NCI-H82 (cell line): ENCODE measurements at regions not wholly inside any gene's neighbourhood (a gene's known extent, or its start where the extent isn't known, plus 50 kb on each side); places are given as distances from the start of the nearest gene placed in this dataset.

Experiments used
- DNase-seq: peaks from one replicate; lab custom pipeline; 2025; lab: John Stamatoyannopoulos, UW

DNA sequence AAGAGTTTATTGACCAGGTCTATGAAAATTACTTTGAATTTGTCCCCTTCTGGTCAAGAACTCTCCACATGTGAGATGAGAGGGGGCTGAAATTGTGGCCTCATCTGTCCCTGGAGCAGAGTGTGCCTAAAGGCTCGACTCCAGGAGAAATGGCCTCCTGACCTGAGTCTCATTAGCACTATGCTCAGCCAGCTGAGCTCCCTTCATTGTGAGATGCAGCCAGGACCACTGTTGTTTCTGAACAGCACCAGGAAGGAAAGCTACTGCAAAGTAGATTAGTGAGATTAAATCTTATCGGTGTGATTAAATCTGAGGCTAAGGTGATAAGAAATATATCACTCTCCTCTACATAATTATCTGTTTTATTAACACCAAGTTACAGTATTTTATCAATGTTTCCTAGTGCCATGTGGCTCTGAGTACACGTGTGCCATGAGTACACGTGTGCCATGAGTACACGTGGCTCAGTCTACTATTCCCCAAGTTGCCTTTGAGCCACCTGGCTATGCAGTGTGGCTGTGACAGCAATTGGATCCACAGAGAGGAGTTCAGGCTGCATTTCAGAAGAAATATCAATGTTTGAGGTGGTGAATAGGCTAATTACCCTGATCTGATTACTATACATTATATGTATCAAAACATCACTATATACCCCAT, 126.9 kb downstream of the IPMK start:
- DNase-seq = peak; percentile 75

DNA sequence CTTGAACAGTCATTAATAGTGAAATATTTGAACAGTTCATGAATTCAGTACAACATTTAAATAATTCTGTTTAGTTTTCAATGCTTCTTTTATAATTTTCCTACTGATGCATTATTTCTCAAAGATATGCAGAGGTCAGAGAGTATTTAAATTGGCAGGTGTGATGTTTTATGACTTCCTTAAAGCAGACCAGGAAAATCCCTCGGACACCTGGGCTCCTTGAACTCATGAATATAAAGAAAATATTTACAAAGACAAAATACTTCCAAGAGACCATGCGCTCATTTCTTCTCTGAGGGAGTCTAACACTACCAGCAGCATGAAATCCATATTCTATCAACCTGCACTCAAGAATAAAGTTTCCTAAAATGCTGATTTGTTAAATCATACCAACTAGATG, 127.6 kb downstream of the IPMK start:
- DNase-seq = no peak

DNA sequence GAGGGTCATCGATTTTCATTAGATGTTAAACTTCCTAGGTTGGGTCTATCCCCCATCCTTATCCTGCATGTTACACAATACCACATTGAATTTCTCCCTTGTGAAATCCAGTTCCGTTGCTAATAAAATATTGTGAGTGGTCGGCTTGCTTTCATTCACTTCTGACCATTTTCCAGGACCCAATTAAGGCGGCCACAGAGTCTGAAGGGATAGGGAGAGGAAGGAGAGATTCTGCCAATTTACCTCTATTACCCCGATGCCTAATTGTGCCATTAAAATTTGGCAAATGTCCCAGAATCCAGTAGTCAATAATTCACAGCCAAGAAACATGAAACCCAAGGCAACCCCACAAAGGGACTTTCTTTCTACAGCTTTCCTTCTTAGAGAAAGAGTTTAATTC, 129.9 kb downstream of the IPMK start:
- DNase-seq = no peak

DNA sequence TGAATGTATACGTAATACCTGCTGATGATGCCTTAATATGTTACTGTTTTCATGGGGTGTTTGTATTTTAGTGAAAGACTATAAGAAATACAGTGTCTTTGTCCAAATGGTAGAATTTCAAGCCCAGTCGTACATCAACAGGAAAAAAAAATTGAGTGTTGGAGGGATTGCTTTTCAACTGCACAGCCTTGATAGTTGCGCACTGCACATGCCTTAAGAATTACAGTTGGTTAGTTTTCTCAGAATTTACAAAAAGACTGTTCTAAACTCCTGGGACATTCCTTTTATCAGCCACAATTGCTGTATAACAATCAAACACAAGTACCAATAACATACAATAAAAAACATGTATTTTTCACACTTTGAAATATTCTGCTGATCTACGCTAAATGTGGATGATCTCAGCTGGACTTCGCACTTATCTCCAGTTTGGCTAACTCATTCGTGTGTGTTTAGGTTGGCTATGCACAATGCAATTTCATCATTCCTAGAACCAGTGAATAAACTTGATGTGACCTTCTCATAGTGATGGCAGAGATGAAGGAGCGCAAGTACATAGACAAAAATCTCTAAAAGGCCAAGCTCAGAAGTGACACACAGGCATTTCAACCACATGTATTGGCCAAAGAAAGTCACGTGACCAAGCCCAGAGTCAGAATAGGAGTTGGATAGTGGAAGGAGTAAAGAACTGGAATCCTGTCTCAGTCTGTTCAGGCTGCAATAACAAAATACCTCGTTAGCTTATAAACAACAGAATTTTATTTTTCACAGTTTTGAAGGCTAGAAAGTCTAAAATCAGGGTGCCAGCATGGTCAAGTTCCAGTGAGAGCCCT, 152.3 kb downstream of the IPMK start:
- DNase-seq = no peak

DNA sequence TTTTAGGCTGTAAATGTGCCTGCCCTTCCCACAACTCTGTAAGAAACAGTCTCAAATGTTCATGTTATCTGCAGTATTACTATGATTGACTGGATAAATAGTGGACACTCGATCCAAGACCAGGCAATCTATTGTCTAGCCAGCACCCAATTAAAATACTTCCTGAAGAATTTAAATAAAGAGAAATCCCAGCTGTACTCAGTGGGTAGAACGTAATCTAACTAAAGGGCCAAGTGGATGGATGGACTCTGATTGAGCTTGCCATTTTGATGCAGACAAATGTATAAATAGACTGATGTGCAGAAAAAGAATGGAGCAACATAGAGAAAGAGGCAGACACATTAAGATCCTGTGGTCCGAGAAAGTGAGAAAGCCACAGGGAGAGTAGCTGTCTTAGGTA, 158.0 kb downstream of the IPMK start:
- no peak for DNase-seq

DNA sequence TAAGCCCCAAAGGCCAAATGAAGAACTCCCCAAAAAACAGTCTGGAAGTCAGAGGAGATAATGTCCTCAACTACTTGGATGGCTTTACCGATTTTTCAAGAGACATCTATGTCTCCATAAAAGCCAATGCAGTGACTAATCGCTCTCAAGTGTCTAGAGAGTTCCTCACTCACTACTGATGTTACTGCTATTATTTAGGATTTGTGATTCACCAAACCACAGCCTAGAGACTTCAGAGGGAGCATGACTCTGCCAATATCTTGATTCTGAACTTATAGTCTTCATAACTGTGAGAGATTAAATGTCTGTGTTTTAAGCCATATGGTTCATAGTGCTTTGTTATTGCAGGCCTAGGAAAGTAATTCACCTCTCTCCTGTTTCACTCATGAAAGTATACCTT, 160.2 kb downstream of the IPMK start:
- no peak for DNase-seq

DNA sequence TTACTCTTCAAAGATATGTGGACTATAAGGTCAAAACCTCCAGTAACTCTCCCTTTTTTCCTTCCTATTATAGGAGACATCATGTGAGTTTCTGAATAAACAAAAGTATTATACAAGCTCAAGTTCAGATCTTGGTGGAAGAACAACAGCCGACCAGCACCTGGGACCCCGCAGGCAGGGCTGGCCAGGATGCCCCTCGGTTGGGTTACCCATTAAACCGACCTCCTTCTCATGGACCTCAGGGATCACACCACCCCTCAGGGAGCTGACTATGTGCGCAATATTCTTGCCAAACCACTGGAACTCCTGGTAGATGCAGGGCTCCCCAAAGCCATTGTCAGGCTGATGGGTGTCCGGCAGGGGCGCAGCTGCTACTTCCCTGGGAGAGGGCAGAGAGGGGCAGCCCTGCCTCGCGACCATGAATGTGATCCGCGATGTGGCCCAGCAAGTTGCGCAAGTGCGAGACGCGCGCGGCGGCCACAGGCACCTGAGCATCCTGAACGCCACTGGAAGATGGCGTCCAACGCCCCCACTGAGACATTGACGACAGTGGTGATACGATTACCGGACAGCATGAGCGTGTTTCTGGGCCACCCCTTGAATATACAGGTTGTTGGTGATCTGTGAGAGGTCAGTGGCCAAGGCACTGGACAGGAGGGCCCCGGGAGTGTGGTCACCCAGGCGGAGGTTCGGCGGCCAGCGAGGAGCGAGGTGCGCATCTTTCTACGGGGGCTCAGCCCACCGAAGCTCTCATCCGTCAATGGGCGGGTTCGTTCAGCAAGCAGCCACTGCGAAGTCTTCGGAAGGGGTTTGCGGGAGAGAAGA, 161.3 kb downstream of the IPMK start:
- no peak for DNase-seq

DNA sequence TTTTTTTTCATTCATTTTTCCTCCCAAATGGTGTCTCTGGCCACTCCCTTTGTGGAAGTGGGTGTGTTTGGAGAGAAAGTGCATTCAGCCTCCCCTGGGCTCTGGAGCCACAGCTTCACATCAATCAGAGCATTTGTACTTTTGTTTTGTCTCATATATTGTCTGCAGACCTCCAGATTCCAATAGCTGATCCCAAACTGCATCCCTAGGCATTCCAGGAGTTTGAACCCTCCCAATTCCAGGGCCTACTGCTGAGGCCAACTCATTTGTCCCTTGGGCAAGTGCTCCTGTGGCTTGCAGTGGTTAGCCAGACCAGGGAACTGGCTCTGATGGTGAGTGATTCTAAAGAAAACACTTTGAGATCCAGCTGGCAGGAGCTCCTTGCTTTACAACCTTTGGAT, 163.3 kb downstream of the IPMK start:
- DNase-seq = no peak

DNA sequence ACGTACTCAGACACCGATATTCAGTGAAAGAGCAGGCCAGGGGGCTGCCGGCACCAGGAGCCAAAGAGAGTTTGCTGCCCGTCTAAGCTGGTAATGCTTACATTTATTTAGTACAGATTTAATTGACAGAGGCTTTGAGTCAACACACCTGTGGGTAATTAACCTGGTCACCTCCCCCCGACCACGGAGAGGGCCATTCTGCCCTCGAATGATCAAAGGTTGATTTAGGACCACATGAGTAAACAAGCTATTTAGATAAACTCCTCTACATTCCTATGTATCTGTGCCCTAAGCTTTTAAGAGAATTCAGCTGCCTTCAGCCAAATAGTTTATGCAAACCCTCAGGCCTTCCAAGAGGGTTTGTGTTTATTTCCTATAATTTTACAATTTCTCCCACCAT, 164.8 kb downstream of the IPMK start:
- DNase-seq = no peak

DNA sequence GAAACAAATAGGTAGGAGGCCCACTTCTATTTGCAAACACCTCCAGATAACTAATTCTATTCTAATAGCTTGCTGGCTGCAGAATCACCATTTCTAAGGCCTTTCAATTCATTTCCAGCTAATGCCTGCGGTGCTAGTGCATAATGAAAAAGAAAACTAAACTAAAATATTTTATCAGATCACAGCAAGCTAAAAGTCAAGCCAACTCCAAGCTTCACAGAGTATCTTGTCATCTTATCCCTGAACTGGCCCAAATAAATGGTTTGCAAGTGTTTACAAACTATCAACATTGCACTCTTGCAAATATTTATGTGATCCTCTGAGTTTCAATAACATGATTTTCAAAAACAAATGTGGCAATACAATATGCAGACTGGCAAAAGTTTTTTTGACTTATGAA, 166.0 kb downstream of the IPMK start:
- DNase-seq = no peak

DNA sequence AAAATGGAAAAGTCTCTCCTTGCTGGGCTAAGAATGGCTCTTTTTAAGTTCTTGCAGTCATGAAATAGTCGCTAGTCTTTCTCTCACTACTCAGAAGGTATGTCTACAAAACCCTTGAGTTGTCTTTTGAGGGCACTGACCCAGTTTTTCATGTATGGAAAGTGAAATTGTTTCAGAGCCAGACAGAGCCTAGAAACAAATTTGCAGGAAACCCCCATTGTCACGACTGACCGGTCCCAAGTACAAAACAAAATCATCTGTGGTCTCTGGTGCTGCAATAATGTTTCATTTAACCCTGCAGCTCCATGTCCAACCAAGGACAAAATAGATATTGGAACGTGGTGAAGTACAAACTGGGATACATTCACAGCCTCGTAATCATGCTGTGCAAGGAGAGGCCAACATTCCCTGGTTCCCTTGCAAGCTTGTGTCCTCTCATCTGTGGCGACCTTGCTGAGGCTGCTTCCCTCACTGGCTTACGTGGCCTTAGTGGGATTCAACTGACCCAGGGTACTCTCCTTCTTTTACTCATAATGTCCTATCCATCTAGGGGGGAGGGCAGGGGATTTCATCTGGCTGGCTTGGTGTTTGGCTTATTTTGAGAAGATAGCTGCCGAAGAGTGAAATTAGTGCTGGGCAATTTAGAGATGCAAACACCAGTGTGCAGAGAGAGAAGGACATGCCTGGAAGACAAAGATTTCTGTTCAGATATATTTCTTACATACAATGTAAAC, 172.5 kb downstream of the IPMK start:
- no peak for DNase-seq

DNA sequence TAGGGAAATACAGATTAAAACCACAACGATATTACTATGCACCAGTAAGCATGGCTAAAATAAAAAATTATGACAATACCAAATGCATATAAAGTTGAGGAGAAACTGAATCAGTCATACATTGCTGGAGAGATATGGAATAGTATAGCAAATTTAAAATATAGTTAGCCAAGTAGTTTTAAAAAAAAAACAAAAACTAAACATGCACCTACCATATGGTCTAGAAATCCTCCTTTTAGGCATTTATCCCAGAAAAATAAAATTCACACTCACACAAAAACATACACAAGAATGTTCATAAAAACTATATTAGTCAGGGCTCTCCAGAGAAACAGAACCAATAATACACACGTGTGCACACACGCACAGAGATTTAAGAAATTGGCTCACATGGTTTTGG, 175.8 kb downstream of the IPMK start:
- no peak for DNase-seq

DNA sequence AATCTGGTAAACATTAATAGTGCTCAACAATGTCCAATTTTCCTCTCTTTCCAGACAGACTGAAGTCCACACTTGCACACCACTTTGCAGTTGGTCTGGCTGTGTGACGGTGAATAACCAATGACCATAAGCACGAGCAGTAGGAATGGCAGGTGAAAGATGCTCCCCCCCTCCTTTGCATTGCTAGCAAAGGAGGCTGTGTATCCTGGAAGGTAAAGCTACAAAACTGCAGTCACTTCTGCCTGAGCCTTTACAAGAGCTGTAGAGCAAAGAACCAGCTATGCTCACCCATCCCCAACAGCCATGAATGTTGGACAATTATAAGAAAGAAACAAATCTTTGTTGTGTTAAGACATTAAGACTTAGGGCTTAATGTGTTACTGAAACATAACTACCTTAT, 178.0 kb downstream of the IPMK start:
- DNase-seq = no peak

DNA sequence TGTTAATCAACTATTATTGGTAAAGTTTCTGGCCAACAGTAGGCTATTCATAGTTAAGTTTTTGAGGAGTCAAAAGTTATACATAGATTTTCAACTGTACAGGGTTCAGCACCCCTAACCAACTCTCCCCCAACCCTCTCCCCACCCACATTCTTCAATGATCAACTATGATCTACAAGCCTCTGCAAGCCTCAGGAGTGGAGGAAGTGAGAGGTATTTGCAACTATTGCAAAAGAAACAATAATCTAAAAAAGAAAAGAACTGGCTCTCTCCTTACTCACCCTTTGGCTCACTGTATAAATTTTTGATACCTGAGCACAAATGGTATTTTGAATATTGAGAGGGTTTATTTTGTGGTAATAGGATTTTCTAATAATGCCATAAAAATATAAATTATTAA, 179.8 kb downstream of the IPMK start:
- no peak for DNase-seq

DNA sequence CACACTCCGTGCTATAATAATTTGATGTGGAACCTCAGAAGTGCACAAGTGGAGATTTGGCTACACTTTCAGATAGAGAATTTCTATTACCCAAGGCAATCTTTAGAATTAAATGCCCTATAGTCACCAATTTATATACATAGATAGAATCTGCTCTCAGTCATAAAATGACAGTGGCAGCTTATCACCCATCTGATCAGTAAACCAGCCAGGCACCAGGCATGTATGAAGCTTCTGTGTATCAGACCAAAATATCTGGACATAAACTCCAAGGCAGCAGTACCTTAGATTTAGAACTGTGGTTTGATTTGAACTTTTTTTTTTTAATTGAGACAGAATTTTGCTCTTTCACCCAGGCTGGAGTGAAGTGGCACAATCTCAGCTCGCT, 180.9 kb downstream of the IPMK start:
- no peak for DNase-seq

DNA sequence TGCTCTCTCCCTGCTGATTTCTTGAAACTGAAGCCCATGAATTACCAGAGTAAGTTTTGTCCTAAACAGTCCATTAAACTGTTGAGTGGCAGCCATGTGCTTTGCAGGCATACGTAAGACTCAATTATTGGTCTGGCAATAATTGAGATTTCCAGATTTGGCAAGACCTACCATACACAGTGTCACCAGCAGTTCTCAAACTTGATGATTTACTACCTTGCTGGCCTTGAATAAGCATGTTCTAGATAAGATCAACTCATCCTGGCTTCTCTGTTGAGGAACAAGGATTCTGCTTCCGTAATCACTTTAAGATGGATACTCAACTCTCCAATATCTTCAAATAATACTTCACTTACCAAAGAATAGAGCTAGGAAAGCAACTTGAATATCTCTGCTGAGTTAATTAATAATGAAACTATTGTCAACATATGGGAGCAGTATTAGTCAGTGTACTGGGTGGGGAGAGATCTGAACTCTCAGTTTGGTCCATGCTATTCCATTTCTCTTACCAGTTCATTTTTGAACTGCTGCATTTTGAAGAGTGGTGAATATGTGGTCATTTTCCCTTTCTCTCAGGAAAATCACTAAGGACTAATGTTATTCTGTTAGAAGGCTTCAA, 181.4 kb downstream of the IPMK start:
- DNase-seq = no peak

DNA sequence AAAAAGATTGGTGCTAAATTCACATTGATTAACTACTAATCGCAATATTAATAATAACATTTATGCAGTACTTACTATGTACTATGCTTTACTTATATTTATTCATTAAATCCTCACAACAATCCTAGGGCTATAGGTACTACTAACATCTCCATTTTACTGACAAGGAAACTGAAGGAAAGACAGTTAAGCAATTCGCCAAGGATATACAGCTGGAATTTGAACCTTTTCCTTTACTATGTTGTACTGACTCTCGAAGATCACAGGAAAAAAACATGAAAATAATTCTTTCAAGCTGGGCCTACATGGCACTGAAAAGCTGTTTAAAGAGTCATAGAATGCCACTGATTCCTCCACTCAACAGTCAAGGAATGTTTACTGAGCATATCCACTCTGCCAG, 185.4 kb downstream of the IPMK start:
- DNase-seq = no peak

DNA sequence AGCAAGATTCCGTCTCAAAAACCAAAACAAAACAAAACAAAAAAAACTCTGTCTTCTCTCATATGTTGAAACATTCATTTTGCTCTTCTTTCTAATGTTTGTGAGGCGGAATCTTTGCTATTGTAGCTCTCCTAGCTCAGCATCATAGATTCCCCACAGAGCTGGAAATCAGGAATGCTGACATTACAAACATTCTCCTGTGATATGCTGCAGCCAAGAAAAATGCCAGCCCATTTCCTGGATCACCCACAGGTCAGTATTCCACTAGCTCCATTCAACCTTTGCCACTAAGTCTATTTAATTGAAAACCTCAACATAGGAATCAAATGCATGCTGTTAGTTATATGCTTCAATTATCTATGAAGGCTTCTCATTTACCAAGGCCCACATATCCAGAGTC, 186.3 kb downstream of the IPMK start:
- no peak for DNase-seq

DNA sequence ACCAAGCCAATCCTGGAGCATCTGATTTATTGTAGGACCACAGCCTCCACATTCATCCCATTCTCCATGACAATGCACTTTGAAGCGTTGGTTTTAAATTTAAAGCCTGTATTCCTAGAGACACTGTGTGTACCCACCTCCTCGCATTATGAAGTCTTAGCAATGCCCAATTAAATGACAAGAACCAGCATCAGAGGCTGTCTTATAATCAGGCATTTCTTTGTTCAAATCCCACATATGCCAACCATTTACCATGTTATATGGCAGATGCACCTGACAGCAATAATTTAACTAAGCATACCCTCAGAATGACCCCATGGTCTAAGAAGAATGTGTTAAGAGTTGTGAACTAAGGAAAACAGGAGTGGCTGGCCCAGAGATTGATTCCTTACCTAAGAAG, 188.2 kb downstream of the IPMK start:
- no peak for DNase-seq

DNA sequence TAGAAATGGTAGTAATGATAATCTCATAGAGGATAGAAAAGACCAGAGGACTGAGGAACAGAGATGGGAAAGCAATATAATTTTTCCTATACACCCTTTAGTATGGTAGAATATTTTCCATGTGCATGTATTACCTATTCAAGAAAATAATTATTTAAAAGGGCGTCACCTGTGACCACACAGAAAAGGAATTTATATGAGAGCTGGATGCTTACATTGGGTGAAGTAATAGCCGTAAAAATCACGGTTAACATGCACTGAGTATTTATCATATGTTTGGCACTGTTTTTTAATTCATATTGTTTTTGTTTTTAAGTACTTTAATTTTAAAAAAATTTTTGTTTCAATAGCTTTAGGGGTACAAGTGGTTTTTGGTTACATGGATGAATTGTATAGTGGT, 195.1 kb downstream of the IPMK start:
- no peak for DNase-seq

DNA sequence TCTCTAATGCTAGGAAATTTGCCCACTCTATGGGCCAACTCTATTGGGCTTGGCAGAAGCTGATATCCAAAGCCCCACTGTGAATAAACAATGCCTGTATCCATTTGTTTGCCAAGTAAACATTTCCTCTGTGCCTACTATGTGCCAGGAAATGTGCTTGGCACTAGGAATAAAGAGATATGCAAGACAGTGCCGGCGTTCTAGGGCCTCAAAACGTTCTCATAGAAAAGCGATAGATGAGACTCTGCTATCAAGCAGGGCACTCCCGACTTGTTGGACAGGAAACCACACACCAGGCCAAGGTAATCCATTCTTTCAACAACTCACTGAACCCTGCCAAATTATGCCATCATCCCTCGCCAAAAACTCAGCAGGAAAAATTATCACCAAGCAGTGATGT, 196.7 kb downstream of the IPMK start:
- no peak for DNase-seq

DNA sequence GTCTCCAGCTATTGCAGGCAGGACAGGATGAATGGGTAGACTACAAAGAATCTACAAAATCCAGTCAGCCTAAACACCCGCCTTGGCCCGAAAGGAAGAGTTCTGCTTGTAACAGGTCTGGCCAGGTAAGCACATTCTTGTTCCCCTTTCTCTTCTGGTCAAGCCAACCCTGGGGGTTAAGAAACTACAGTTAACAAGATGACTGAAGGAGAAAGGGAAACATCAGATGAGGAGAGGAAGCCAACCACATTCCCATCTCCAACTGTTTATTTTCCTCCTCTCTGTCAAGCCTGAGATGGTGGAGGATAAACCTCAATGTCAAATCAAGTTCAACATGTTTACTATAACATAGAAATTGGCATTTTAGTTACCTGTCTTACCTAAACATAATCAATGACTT, 198.9 kb downstream of the IPMK start:
- DNase-seq = no peak
